ENCODE measurements at regions not wholly inside any gene's neighbourhood (a gene's known extent, or its start where the extent isn't known, plus 50 kb on each side); places are given as distances from the start of the nearest gene placed in this dataset.

- TF ChIP-seq CTCF (IDR thresholded peaks at IDR 0.05) (no peak), POLR2A (IDR thresholded peaks at IDR 0.05) (no peak)
Observed at GRCh38 chr7:128167042-128167701, 73.9 kb upstream of the LEP start.

Data from tibial nerve (tissue), 3 donors.